ENCODE measurements at regions not wholly inside any gene's neighbourhood (a gene's known extent, or its start where the extent isn't known, plus 50 kb on each side); places are given as distances from the start of the nearest gene placed in this dataset.

GRCh38 chr1:214208460-214208859 lies 72.5 kb upstream of the SMYD2 start:
- TF ChIP-seq TAF1 (IDR thresholded peaks at IDR 0.05; ENCODE audit: borderline replicate concordance, low read depth, low read length) (no peak), POLR2AphosphoS5 (IDR thresholded peaks at IDR 0.05; ENCODE audit: low read depth, low read length) (no peak)
